22Rv1 (cell line): ENCODE measurements at regions not wholly inside any gene's neighbourhood (a gene's known extent, or its start where the extent isn't known, plus 50 kb on each side); places are given as distances from the start of the nearest gene placed in this dataset.
A peak's percentile ranks its signal among the peaks of the same experiment; 100 is the strongest.

Experiments used
- CTCF ChIP-seq: fragments of 450-650 bp; IDR thresholded peaks from 2 replicates; pipeline ENCODE4 v1.5.1; 2017; ENCODE audit warnings: mild to moderate bottlenecking
- ZFX ChIP-seq: fragments of 450-650 bp; IDR thresholded peaks from 2 replicates; pipeline ENCODE4 v1.6.1; 2017; ENCODE audit warnings: antibody characterized with exemption, borderline replicate concordance

- TF ChIP-seq CTCF (peak; percentile 65), ZFX (no peak)
Observed at GRCh38 chr4:9703391-9703790, 78.0 kb upstream of the DRD5 start.
